Non-pigmented ciliary epithelial cell (primary cell): ENCODE measurements at regions not wholly inside any gene's neighbourhood (a gene's known extent, or its start where the extent isn't known, plus 50 kb on each side); places are given as distances from the start of the nearest gene placed in this dataset.
"Not testable (repeated sequence)": the region's sequence is repeated elsewhere in the genome, so short reads cannot be mapped to it uniquely, and the experiment has no call there.

ENCODE experiments used
- DNase-seq: peaks from one replicate; pipeline ENCODE4 v3.0.0-alpha.2; 2010; ENCODE audit warnings: low read depth

DNA sequence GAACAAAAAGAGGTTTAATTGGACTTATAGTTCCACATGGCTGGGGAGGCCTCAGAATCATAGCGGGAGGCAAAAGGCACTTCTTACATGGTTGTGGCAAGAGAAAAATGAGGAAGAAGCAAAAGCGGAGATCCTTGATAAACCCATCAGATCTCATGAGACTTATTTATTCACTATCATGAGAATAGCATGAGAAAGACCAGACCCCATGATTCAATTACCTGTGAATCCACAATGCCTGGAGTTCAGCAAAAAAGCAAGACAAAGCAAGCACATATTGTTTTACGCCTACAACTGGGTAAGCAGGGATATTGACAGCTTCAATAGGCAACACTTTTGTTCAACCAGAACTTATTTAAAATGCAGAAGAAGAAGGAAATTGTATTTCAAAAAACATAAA lies 218.2 kb downstream of the RPL10L start:
- DNase-seq, result no peak

DNA sequence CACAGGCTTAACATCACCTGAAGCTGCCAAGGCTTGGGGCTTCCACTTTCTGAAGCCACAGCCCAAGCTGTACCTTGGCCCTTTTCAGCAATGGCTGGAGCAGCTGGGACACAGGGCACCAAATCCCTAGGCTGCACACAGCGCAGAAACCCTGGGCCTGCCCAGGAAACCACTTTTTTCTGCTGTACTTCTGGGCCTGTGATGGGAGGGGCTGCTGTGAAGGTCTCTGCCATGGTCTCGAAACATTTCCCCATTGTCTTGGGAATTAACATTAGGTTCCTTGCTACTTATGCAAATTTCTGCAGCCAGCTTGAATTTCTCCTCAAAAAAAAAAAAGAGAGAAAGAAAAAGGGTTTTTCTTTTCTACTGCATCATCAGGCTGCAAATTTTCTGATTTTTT lies 219.1 kb downstream of the RPL10L start:
- no peak for DNase-seq

DNA sequence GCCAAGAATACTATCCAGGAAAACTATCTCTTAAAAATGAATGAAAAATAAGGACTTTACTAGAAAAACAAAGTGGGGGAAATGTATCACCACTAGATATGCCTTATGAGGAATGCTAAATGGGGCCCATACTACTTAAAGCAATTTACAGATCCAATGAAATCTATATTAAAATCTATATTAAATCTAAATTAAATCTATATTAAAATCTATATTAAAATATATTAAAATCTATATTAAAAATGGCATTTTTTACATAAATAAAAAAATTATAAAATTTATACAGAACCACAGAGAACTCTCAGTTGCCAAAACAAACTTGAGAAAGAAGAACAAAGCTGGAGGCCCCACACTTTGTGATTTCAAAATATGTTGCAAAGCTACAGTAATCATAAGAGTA lies 234.5 kb downstream of the RPL10L start:
- DNase-seq, result no peak

- DNase-seq, result no peak
Observed at GRCh38 chr14:46404865-46405811, 246.4 kb downstream of the RPL10L start.

- DNase-seq, result not testable (repeated sequence)
Observed at GRCh38 chr14:46402001-46402690, 249.4 kb downstream of the RPL10L start.

DNA sequence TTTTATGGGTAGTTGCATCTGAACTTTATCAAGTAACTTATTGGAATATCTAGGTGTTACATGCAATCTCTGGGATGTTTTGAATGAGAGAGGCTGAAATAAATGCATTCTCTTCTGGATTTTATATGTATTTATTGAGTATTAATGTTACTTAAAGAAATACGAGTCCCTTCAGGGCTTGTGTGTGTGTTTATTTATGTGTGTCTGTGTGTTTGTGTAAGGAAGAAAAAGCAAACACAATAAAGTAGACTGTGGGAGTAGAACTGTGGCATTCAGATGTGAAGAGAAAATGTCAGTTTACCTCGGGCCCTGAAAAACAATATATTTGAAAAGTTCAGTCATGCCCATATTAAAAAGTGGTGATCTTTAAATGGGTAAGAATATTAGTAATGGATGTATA lies 250.5 kb downstream of the RPL10L start:
- DNase-seq, result no peak

- DNase-seq, result no peak
Observed at GRCh38 chr14:46399049-46399448, 252.5 kb downstream of the RPL10L start.

GRCh38 chr14:46384611-46385010 lies 267.0 kb downstream of the RPL10L start:
- DNase-seq, result no peak

DNA sequence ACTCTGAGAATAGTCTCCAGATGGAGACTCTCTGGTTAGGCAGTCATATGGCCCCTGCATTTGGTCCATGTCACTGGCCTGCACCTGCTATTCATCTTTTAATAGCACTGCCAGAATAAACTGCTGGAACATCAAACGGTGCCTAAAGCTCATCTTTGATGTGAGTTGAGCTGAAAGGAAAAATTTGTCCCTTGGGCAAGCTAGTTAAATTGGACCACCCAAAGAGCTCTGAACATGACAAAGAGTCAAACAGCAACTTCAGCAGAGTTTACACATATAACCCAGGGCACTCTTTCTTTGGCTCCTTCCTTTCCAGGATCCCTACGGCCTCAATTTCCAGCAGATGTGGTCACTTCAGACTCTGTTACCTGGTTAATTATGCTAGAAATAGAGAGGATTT lies 269.9 kb downstream of the RPL10L start:
- no peak for DNase-seq

- DNase-seq, result no peak
Observed at GRCh38 chr14:46378248-46378647, 273.3 kb downstream of the RPL10L start.

GRCh38 chr14:46377305-46377704 lies 274.3 kb downstream of the RPL10L start:
- DNase-seq, result no peak

DNA sequence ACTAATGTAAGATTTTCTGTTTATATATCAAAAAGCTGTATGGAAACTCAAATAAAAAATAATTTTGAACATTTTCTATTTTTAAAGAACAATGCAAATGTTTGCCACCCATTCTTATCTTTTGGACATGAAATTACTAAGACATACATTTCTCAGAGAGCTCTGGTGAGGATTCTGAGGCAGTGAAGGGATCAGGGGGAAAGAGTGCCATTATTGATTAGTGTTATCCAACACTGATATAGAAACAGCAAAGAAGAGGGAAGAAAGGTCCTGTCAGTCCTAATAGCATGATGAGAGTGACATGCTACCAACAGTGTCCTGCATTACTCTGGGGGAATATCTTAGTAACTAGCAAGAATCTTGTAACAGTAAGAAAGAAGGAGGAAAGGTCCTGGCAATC lies 282.2 kb downstream of the RPL10L start:
- no peak for DNase-seq

GRCh38 chr14:46368275-46368674 lies 283.3 kb downstream of the RPL10L start:
- DNase-seq, result no peak

DNA sequence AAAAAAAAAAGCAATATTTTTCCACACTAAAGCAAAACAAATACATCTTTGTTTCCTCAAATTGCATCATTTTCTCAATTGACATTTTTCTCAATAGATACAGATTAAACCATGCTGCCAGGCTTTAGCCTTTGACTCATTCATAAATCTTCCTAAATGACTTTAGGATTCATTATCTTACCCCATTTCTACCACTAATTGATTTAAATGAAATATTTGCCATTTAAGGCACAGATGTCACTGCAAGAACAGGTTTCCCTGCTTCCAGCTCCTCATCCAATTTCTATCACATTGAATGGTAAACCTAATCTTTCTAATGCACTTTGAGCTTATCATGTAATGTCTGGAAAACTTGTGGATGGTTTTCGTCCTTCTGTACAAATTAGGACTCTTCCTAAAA lies 298.7 kb downstream of the RPL10L start:
- DNase-seq, result no peak

GRCh38 chr14:46344327-46344937 lies 307.1 kb downstream of the RPL10L start:
- DNase-seq, result no peak

DNA sequence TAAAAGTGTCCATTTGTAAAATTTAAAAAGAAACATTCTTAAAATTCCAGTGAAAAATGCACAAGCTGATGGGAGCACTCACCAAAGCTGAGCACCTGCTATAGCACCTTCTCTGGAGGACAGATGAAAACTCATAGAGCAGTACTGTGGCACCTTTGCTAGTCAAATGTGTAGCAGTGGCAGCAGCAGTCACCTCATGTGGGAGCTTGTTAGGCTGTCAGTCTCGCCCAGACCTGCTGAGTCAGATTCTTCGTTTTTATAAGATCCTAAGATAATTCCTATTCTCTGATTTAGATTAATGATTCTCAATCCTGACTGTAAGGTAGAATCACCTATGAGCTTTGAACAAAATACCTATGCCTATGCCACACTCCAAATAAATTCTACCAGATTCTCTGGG lies 325.8 kb downstream of the RPL10L start:
- no peak for DNase-seq

DNA sequence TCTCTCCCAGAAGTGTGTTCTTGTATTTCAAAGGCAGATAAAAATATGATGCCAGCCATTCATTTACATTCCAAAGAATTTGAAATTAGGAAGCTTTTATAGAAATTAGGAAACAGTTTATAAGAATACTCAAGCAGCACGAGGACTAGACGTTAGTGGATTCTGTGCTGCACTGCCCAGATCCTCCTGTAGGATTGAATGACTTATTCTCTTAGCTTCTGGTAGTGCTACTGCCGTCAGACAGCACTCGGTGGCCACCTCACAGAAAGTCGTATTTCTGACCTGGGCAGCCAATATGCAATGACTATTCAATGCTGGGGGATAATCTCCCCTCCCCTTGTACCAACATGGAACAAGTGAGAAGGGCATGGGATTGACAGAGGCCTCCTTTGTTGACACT lies 326.4 kb downstream of the RPL10L start:
- DNase-seq, result no peak

GRCh38 chr14:46323404-46323762 lies 328.2 kb downstream of the RPL10L start:
- no peak for DNase-seq

- no peak for DNase-seq
Observed at GRCh38 chr14:46322730-46323403, 328.7 kb downstream of the RPL10L start.

DNA sequence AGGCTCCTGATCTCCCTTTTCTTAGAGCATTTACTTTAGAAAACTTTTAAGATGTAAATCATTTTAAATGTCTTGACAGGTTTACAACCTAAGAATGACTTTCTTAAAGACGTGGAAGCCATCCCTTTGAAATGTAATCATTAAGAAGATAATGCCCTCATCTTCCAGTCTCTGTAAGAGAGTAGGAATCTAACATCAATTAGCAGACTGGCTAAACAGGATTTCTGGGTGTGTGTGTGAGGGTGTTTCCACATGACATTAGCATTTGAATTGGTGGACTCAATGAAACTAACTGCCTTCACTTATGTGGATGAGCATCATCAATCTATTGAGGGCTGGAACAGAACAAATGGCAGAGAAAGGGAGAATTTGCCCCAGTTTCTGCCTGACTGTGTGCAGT lies 329.5 kb downstream of the RPL10L start:
- DNase-seq, result no peak

DNA sequence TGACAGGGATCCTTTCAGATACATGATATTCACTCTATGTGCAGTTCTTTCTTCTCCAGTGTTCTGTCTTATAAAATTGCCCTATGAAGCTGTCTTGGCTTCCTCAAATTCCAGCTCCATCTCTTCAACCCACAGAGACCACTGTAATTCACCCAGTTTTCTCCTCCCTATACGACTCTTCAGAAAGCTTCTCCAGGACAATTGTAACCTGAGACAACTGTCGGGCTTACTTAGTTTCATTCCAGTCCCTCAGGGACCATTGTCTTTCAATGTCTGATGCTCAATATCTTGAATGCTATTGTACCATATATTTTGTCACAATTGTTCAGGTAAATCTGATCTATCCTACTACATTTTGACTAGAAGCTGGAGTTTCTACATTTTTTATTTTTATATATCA lies 345.3 kb downstream of the RPL10L start:
- DNase-seq, result no peak

- DNase-seq, result no peak
Observed at GRCh38 chr14:46300765-46301164, 350.8 kb downstream of the RPL10L start.

- no peak for DNase-seq
Observed at GRCh38 chr14:46290706-46291105, 360.9 kb downstream of the RPL10L start.
